ENCODE measurements at regions not wholly inside any gene's neighbourhood (a gene's known extent, or its start where the extent isn't known, plus 50 kb on each side); places are given as distances from the start of the nearest gene placed in this dataset.

DNA sequence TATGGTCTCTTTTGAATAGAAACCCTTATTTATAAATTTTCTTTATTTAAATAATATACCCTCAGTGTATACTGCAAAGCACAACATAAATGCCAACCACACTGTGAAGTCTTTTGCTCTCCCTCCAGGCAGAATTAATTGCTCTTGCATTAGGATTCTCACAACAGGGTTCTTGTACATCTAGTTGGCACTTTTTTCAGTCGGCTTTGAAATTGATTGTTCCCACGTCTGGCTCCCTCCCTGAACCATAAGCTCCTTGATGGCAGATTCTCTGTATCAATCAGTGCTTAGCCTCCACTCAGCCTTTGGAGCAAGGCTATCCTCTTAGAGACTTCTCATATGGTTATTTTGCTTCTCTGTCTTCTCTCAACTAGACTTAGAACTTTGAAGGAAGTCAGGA is 288.0 kb upstream of the POU3F2 start:
- DNase-seq (ENCODE audit: low read depth), result no peak

GRCh38 chr6:98547151-98547550 is 287.2 kb upstream of the POU3F2 start:
- no peak for DNase-seq (ENCODE audit: low read depth)

GRCh38 chr6:98547634-98548033 is 286.7 kb upstream of the POU3F2 start:
- DNase-seq (ENCODE audit: low read depth), result no peak

DNA sequence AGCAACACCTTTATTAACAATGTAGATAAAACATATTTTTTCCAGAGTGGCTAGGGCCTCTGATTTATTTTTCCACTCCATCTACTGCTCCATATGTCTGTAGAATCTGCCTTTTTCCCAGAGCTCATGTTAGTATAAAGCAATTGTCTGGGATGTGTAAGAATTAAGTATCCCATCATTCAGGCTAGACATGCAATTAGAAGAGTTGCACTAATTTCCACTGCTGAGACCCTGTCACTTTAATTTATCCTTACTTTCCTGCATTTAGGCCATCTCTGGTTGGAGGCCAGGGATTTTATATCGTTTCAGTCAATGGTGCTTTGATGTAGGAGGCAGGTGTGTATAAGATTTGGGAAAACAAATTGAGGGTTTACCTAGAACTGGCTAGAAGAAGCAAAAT is 286.1 kb upstream of the POU3F2 start:
- no peak for DNase-seq (ENCODE audit: low read depth)

- DNase-seq (ENCODE audit: low read depth), result no peak
Measured at GRCh38 chr6:98560418-98560817, 274.0 kb upstream of the POU3F2 start.

GRCh38 chr6:98560841-98561240 is 273.5 kb upstream of the POU3F2 start:
- no peak for DNase-seq (ENCODE audit: low read depth)

- no peak for DNase-seq (ENCODE audit: low read depth)
Measured at GRCh38 chr6:98566126-98566525, 268.2 kb upstream of the POU3F2 start.

GRCh38 chr6:98572579-98572978 is 261.8 kb upstream of the POU3F2 start:
- DNase-seq (ENCODE audit: low read depth), result no peak

DNA sequence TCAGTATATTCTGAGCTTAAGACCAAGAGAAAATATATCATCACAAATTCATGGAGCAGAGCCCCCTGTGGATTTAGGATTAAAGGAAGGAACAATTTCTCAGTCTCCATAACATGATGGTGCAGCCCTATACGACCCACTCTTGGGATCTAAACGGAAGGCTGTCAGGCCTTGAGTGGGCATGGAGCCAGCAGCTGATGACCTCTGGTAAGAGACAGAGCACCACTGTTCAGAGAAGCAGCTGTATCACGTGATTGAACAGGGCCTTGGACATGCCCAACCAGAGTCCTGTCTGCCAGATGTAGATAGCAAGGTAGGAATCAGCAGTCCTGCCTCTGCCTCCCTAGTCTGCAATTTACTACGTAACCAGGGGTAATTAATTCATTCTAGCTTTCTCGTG is 259.4 kb upstream of the POU3F2 start:
- no peak for DNase-seq (ENCODE audit: low read depth)

DNA sequence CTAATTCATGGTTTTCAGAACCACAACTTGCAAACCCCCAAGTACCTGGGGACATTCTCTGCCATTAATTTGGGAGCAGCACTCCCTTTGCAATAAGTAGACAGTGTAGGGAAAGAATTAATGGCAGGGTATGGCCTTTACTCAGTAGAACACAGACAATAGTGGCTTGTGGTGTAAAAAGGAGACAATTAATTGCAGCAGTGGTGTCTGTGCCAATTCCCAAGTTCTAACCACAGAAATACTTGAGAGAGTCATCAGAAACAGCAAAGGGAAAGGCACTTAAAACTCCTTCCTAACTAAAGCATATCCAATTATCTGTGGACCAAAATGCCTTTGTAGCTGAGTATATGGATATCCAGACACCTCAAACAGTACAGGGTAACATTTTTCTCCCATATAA is 257.6 kb upstream of the POU3F2 start:
- DNase-seq (ENCODE audit: low read depth), result no peak

DNA sequence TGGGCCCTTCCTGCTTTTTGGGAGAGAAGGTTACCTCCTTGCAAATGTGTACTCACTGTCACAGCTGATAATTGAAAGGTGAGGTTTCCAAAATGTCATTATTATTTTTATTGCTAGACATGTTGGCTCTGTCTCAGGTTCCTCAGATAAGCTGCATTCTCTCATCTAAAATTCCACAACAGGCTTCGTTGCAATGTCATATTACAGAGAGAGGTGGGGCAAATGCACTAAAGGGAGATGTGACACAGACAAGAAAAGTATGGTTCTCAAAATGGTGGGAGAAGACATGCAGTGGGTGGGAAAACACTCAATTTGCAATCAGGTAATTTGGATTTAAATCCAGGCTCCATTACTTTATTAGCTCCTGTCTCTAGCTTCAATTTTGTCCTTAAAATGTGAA is 256.4 kb upstream of the POU3F2 start:
- DNase-seq (ENCODE audit: low read depth), result no peak

DNA sequence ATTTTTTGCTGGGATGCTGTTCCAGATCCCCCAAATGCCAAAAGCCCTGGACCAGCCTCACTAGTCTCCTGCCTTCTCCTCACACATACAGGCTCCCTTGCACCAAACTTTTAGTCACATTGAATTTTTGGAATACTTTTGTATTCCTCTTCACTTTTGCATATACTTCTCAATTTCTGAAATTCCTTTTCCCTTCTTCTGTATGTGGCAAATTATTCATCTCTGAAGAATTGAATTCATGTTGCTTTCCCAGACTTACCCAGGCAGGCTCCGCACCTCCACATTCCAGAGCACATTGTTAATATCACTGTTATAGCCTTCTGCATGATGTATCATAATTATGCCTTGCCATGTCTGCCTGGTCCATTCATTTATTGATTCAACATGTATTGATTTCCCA is 255.3 kb upstream of the POU3F2 start:
- DNase-seq (ENCODE audit: low read depth), result no peak

- no peak for DNase-seq (ENCODE audit: low read depth)
Measured at GRCh38 chr6:98579941-98580340, 254.4 kb upstream of the POU3F2 start.

DNA sequence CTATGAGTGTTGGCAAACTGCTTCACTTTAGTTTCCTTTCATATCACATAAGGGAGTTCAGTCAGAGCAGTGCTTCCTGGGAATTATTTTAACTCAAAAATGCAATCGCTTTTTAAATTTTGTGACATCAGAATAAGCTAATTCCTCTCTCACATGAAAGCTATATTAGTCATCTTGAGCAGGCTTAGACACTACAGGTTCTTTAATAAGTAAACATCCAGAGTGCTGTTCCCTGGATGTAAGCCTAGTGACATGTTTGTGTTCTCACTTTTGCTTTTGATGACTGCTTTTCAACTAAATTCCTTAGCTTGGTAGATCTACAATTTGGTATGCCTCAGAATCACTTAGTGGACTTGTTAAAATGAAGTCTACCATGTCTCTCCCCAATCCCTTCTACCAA is 252.7 kb upstream of the POU3F2 start:
- no peak for DNase-seq (ENCODE audit: low read depth)

- no peak for DNase-seq (ENCODE audit: low read depth)
Measured at GRCh38 chr6:98583506-98583905, 250.9 kb upstream of the POU3F2 start.

GRCh38 chr6:98586163-98586562 is 248.2 kb upstream of the POU3F2 start:
- no peak for DNase-seq (ENCODE audit: low read depth)

DNA sequence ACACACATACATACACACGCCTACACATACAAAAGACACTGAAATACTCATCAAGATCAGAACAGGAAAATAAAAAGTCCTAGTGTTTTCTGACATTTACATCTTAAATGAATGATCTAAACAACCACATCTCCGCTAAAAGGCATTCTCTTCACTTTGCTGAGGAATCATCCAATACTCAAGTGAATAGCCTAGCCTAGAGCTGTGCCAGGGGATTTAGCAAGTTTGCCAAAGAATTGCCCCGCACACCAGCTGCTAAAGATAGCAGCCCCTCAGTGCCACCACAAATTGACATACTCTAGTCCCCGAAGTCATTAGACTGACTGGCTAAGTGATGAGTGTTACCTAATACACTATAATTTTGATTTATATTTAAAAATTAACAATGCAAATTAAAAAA is 246.8 kb upstream of the POU3F2 start:
- DNase-seq (ENCODE audit: low read depth), result no peak

- no peak for DNase-seq (ENCODE audit: low read depth)
Measured at GRCh38 chr6:98589536-98589935, 244.8 kb upstream of the POU3F2 start.

GRCh38 chr6:98590136-98590681 is 244.2 kb upstream of the POU3F2 start:
- DNase-seq (ENCODE audit: low read depth), result no peak

DNA sequence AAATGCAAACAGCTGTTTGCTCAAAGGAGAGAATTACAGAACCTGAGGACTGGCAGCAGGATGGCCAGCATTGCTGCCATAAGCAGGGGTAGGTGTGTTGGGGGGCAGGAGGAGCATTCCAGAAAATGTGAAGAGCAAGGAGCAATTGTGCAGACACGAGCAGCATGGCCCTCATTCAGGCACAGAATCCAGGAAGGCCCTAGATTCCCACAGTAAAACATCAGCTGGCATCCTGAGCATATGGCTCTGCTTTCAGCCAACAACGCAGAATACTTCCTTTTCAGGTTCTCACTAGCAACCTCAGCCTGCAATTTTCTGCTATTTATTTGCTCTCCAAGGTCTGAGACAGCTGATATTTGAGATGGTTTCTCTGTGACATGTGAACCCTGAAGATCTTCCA is 243.4 kb upstream of the POU3F2 start:
- DNase-seq (ENCODE audit: low read depth), result no peak

DNA sequence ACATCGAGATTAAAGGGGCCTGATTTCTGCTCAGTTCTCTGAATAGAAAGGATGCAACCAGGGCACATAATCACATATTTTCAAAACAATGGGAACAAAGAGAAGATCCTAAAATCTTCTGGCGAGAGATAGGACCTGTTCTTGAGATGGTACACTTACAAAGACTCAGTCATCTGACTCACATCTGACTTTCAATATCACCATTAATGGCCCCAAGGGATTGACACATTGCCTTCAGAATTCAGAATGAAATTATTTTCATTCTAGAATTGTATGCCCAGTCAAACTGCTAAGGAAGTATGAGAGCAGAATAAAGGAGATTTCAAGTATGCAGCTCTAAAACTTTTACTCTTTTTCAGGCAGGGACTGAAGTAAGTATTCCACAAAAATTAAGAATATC is 240.7 kb upstream of the POU3F2 start:
- DNase-seq (ENCODE audit: low read depth), result no peak

- no peak for DNase-seq (ENCODE audit: low read depth)
Measured at GRCh38 chr6:98601716-98602115, 232.7 kb upstream of the POU3F2 start.

DNA sequence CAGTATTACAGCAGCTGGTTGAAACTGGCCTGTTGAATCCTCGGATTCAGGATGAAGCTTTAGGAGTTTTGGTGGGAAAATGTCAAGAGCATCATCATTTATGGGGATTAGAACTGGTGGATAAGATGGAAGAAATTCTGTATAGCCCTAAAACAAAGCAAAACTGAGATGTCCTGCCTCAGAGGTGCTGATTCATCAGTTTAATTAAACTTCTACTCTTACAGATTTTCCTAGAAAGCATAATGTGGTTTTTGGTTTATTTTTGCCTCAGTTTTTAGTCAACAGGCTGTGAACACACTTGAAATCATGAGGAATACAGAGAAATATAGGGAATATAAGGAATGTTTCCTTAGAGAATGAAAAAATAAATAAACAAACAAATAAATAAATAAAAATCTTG is 228.7 kb upstream of the POU3F2 start:
- DNase-seq (ENCODE audit: low read depth), result no peak

GRCh38 chr6:98627129-98627775 is 207.1 kb upstream of the POU3F2 start:
- DNase-seq (ENCODE audit: low read depth), result no peak

DNA sequence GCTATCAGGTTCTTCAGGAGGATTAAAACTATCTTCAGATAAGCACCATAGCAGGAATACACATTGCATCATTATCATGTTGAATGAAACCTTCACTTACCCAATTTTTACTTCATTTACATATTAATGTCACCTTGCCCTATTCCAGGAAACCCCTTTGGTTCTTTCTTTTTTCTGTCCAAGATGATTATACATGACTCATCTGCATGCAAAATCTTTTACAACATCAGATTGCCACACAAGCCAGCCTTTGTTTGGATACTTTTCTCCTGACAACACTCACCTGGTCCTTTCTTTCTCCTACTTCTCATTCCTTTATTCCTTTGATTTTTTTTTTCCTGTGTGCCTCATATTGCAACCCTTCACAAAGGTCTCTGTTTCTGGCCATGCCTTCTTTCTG is 200.5 kb upstream of the POU3F2 start:
- no peak for DNase-seq (ENCODE audit: low read depth)

Data from stimulated activated CD8-positive, alpha-beta memory T cell treated with anti-CD3 and anti-CD28 coated beads, Interleukin-15, amount 100 ng/mL, for 24 hours (primary cell).